NCI-H460 (cell line): ENCODE measurements at regions not wholly inside any gene's neighbourhood (a gene's known extent, or its start where the extent isn't known, plus 50 kb on each side); places are given as distances from the start of the nearest gene placed in this dataset.
A peak's percentile ranks its signal among the peaks of the same experiment; 100 is the strongest.

ENCODE experiments used
- DNase-seq: peaks from one replicate; pipeline ENCODE4 v3.0.0-alpha.2; 2016; ENCODE audit warnings: low read depth; ENCODE audit errors: extremely low read depth

- DNase-seq = no peak
Measured at GRCh38 chr2:235334179-235334578, 159.7 kb upstream of the AGAP1 start.

GRCh38 chr2:235343156-235343774 lies 150.6 kb upstream of the AGAP1 start:
- DNase-seq = no peak

GRCh38 chr2:235343869-235344268 lies 150.0 kb upstream of the AGAP1 start:
- DNase-seq = no peak

GRCh38 chr2:235345745-235346144 lies 148.1 kb upstream of the AGAP1 start:
- DNase-seq = no peak

- peak; percentile 49 for DNase-seq
Measured at GRCh38 chr2:235347691-235348090, 146.2 kb upstream of the AGAP1 start.

- DNase-seq = no peak
Measured at GRCh38 chr2:235348329-235348728, 145.5 kb upstream of the AGAP1 start.

- no peak for DNase-seq
Measured at GRCh38 chr2:235350234-235350633, 143.6 kb upstream of the AGAP1 start.

GRCh38 chr2:235352541-235352940 lies 141.3 kb upstream of the AGAP1 start:
- DNase-seq = no peak

- DNase-seq = no peak
Measured at GRCh38 chr2:235357881-235358280, 136.0 kb upstream of the AGAP1 start.

- no peak for DNase-seq
Measured at GRCh38 chr2:235358981-235359471, 134.8 kb upstream of the AGAP1 start.

GRCh38 chr2:235360446-235360845 lies 133.4 kb upstream of the AGAP1 start:
- DNase-seq = no peak

- DNase-seq = no peak
Measured at GRCh38 chr2:235365743-235366142, 128.1 kb upstream of the AGAP1 start.

GRCh38 chr2:235366390-235366789 lies 127.5 kb upstream of the AGAP1 start:
- DNase-seq = no peak

- no peak for DNase-seq
Measured at GRCh38 chr2:235366807-235367206, 127.0 kb upstream of the AGAP1 start.

- no peak for DNase-seq
Measured at GRCh38 chr2:235371018-235371417, 122.8 kb upstream of the AGAP1 start.

GRCh38 chr2:235373171-235373570 lies 120.7 kb upstream of the AGAP1 start:
- no peak for DNase-seq

GRCh38 chr2:235377176-235377575 lies 116.7 kb upstream of the AGAP1 start:
- no peak for DNase-seq

- no peak for DNase-seq
Measured at GRCh38 chr2:235378246-235378645, 115.6 kb upstream of the AGAP1 start.

- no peak for DNase-seq
Measured at GRCh38 chr2:235378944-235379343, 114.9 kb upstream of the AGAP1 start.

GRCh38 chr2:235381261-235381912 lies 112.5 kb upstream of the AGAP1 start:
- DNase-seq = no peak

- DNase-seq = no peak
Measured at GRCh38 chr2:235382179-235382578, 111.7 kb upstream of the AGAP1 start.

GRCh38 chr2:235382601-235383000 lies 111.2 kb upstream of the AGAP1 start:
- DNase-seq = no peak
